ENCODE measurements at regions not wholly inside any gene's neighbourhood (a gene's known extent, or its start where the extent isn't known, plus 50 kb on each side); places are given as distances from the start of the nearest gene placed in this dataset.
"Not testable (repeated sequence)": the region's sequence is repeated elsewhere in the genome, so short reads cannot be mapped to it uniquely, and the experiment has no call there.

DNA sequence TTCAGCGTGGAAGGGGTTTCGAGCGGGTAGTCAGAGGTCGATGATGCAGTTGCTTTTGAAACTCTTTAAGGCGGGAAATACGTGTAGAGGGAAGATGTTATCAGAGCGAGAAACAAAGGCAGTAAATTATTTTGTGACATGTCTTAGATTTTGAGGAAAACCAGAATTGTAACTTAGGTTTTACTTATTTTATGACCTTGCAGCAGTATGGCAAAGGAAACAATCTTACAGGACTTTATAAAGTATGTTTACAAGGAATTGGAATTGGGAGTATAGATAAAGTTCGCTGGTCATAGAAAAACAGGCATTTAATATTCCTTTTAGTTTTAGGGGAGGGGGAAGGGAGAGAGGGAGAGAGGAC, 103.3 kb downstream of the FAM72B start:
- H3K4me3 ChIP-seq (ENCODE audit: low read depth in 2 of 2, low read length in 1 of 2); CTCF ChIA-PET; H3K9me3 ChIP-seq; H3K79me2 ChIP-seq (ENCODE audit: insufficient read depth); DNase-seq; POLR2A ChIA-PET; H3K9ac ChIP-seq; H3K9me2 ChIP-seq; H2AFZ ChIP-seq (ENCODE audit: low read depth); H3K27me3 ChIP-seq (ENCODE audit: insufficient read depth); H4K20me1 ChIP-seq (ENCODE audit: insufficient read depth); H3F3A ChIP-seq (replicated peaks; ENCODE audit: insufficient read depth); H3K27ac ChIP-seq (ENCODE audit: low read depth in 2 of 2, low read length in 1 of 2); H3K36me3 ChIP-seq (replicated peaks in 1 of 2; ENCODE audit: control insufficient read depth in 1 of 2, insufficient read depth in 2 of 2, low read length in 1 of 2); H3K4me1 ChIP-seq (ENCODE audit: control insufficient read depth in 1 of 2, insufficient read depth in 2 of 2, low read depth in 1 of 2, low read length in 1 of 2); H3K4me2 ChIP-seq: not testable (repeated sequence)
- WGBS (ENCODE audit: low lambda C conversion rate), result 8% methylated on average over 6 of the region's 8 CpGs

DNA sequence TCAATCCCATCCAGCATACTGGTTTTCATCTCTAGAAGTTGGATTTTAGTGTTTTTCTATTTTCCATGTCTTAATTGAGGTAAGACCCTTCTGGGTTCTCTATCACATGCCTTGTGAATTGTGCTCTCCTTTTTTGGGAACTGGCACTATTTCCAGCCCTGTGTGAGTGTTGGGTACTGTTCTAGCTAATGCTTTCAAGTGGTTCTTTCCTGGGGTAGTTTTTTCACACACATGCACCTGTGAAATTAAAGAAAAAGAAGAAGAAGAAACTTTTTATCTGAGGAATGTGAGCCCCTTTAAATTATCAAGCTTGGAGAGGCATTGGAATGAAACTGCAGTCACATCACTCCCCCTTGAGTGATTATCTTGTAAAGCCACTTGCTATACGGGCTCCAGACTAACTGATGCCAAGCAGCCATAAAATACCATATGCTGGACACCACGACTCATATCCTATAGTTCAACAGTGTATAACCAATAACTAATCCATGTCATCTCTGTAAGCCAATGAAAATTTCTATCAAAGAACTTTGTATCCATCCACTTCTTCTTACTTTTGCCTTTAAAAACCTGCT, 102.4 kb downstream of the FAM72B start:
- 0% methylated on average over 2 of the region's 2 CpGs for WGBS (ENCODE audit: low lambda C conversion rate)
- H3K9me3 ChIP-seq; H3K27me3 ChIP-seq (ENCODE audit: insufficient read depth); CTCF ChIA-PET; H3K4me3 ChIP-seq (ENCODE audit: low read depth in 2 of 2, low read length in 1 of 2); H2AFZ ChIP-seq (ENCODE audit: low read depth); H4K20me1 ChIP-seq (ENCODE audit: insufficient read depth); H3K27ac ChIP-seq (ENCODE audit: low read depth in 2 of 2, low read length in 1 of 2); H3K36me3 ChIP-seq (replicated peaks in 1 of 2; ENCODE audit: control insufficient read depth in 1 of 2, insufficient read depth in 2 of 2, low read length in 1 of 2); DNase-seq; H3K4me1 ChIP-seq (ENCODE audit: control insufficient read depth in 1 of 2, insufficient read depth in 2 of 2, low read depth in 1 of 2, low read length in 1 of 2); H3K4me2 ChIP-seq; H3F3A ChIP-seq (replicated peaks; ENCODE audit: insufficient read depth); H3K79me2 ChIP-seq (ENCODE audit: insufficient read depth); POLR2A ChIA-PET; H3K9ac ChIP-seq; H3K9me2 ChIP-seq: not testable (repeated sequence)

DNA sequence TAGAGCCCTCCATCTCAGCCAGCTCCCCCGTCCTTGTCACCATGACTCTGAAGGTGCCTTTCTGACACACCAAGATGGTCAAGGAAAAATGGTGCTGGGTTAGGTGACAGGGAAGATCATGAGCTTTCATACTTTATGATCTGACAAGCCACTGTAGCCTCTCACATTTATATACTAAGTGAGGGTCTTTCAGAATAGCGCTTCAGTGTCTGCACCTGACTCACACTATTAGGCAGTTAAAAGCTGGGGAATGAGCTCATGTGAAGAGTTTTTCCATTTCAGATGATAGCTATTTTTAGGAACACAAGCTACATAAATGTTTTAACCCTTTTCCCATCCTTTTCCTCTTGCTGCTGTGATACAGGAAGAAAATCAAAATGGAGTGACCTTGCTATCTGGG, 101.1 kb downstream of the FAM72B start:
- H3K4me1 ChIP-seq (ENCODE audit: control insufficient read depth in 1 of 2, insufficient read depth in 2 of 2, low read depth in 1 of 2, low read length in 1 of 2); H3K36me3 ChIP-seq (replicated peaks in 1 of 2; ENCODE audit: control insufficient read depth in 1 of 2, insufficient read depth in 2 of 2, low read length in 1 of 2); H4K20me1 ChIP-seq (ENCODE audit: insufficient read depth); H3F3A ChIP-seq (replicated peaks; ENCODE audit: insufficient read depth); DNase-seq; POLR2A ChIA-PET; H3K9ac ChIP-seq; CTCF ChIA-PET; H3K9me3 ChIP-seq; H3K79me2 ChIP-seq (ENCODE audit: insufficient read depth); H2AFZ ChIP-seq (ENCODE audit: low read depth); H3K9me2 ChIP-seq; H3K27ac ChIP-seq (ENCODE audit: low read depth in 2 of 2, low read length in 1 of 2); H3K4me3 ChIP-seq (ENCODE audit: low read depth in 2 of 2, low read length in 1 of 2); H3K4me2 ChIP-seq; H3K27me3 ChIP-seq (ENCODE audit: insufficient read depth): not testable (repeated sequence)
- WGBS (ENCODE audit: low lambda C conversion rate), result 13% methylated on average over 1 of the region's 2 CpGs

GRCh38 chr1:121086249-121086648, 97.9 kb downstream of the FAM72B start:
- H3K36me3 ChIP-seq (replicated peaks in 1 of 2; ENCODE audit: control insufficient read depth in 1 of 2, insufficient read depth in 2 of 2, low read length in 1 of 2); H3K4me1 ChIP-seq (ENCODE audit: control insufficient read depth in 1 of 2, insufficient read depth in 2 of 2, low read depth in 1 of 2, low read length in 1 of 2); H3K27ac ChIP-seq (ENCODE audit: low read depth in 2 of 2, low read length in 1 of 2); DNase-seq; H3F3A ChIP-seq (replicated peaks; ENCODE audit: insufficient read depth); H3K9me3 ChIP-seq; H3K4me2 ChIP-seq; H2AFZ ChIP-seq (ENCODE audit: low read depth); H3K27me3 ChIP-seq (ENCODE audit: insufficient read depth); POLR2A ChIA-PET; H4K20me1 ChIP-seq (ENCODE audit: insufficient read depth); H3K9ac ChIP-seq; H3K4me3 ChIP-seq (ENCODE audit: low read depth in 2 of 2, low read length in 1 of 2); H3K9me2 ChIP-seq; H3K79me2 ChIP-seq (ENCODE audit: insufficient read depth); CTCF ChIA-PET: not testable (repeated sequence)
- 0% methylated on average over 1 of the region's 3 CpGs for WGBS (ENCODE audit: low lambda C conversion rate)

GRCh38 chr1:121087221-121087620, 96.9 kb downstream of the FAM72B start:
- H3K9ac ChIP-seq; H3K27ac ChIP-seq (ENCODE audit: low read depth in 2 of 2, low read length in 1 of 2); H3K4me1 ChIP-seq (ENCODE audit: control insufficient read depth in 1 of 2, insufficient read depth in 2 of 2, low read depth in 1 of 2, low read length in 1 of 2); H3K79me2 ChIP-seq (ENCODE audit: insufficient read depth); H3K9me3 ChIP-seq; CTCF ChIA-PET; H3K4me3 ChIP-seq (ENCODE audit: low read depth in 2 of 2, low read length in 1 of 2); H2AFZ ChIP-seq (ENCODE audit: low read depth); POLR2A ChIA-PET; H3F3A ChIP-seq (replicated peaks; ENCODE audit: insufficient read depth); DNase-seq; H3K9me2 ChIP-seq; H4K20me1 ChIP-seq (ENCODE audit: insufficient read depth); H3K27me3 ChIP-seq (ENCODE audit: insufficient read depth); H3K36me3 ChIP-seq (replicated peaks in 1 of 2; ENCODE audit: control insufficient read depth in 1 of 2, insufficient read depth in 2 of 2, low read length in 1 of 2); H3K4me2 ChIP-seq: not testable (repeated sequence)

DNA sequence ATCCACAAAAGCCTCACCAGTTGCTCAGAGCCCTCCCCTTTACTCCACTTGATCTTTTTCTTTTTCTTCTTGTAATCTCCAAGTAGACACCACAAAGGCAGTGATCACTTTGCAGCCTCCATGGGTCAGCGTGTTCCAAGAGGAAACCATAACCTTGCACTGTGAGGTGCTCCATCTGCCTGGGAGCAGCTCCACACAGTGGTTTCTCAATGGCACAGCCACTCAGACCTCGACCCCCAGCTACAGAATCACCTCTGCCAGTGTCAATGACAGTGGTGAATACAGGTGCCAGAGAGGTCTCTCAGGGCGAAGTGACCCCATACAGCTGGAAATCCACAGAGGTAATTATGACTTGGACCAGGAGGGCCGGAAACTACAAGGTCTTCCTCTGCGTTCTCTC, 95.6 kb downstream of the FAM72B start:
- H3K79me2 ChIP-seq (ENCODE audit: insufficient read depth); H3K27ac ChIP-seq (ENCODE audit: low read depth in 2 of 2, low read length in 1 of 2); H3K4me2 ChIP-seq; CTCF ChIA-PET; H3F3A ChIP-seq (replicated peaks; ENCODE audit: insufficient read depth); H2AFZ ChIP-seq (ENCODE audit: low read depth); H3K27me3 ChIP-seq (ENCODE audit: insufficient read depth); H3K4me1 ChIP-seq (ENCODE audit: control insufficient read depth in 1 of 2, insufficient read depth in 2 of 2, low read depth in 1 of 2, low read length in 1 of 2); POLR2A ChIA-PET; H4K20me1 ChIP-seq (ENCODE audit: insufficient read depth); H3K9me2 ChIP-seq; H3K4me3 ChIP-seq (ENCODE audit: low read depth in 2 of 2, low read length in 1 of 2); DNase-seq; H3K9me3 ChIP-seq; H3K36me3 ChIP-seq (replicated peaks in 1 of 2; ENCODE audit: control insufficient read depth in 1 of 2, insufficient read depth in 2 of 2, low read length in 1 of 2); H3K9ac ChIP-seq: not testable (repeated sequence)
- WGBS (ENCODE audit: low lambda C conversion rate), result 40% methylated on average over 1 of the region's 5 CpGs

GRCh38 chr1:121092329-121092968, 91.7 kb downstream of the FAM72B start:
- H3K79me2 ChIP-seq (ENCODE audit: insufficient read depth); H3K9me2 ChIP-seq; H3K4me2 ChIP-seq; H3K27ac ChIP-seq (ENCODE audit: low read depth in 2 of 2, low read length in 1 of 2); H2AFZ ChIP-seq (ENCODE audit: low read depth); H3K36me3 ChIP-seq (replicated peaks in 1 of 2; ENCODE audit: control insufficient read depth in 1 of 2, insufficient read depth in 2 of 2, low read length in 1 of 2); H3K4me3 ChIP-seq (ENCODE audit: low read depth in 2 of 2, low read length in 1 of 2); H3K4me1 ChIP-seq (ENCODE audit: control insufficient read depth in 1 of 2, insufficient read depth in 2 of 2, low read depth in 1 of 2, low read length in 1 of 2); H3F3A ChIP-seq (replicated peaks; ENCODE audit: insufficient read depth); H3K9ac ChIP-seq; CTCF ChIA-PET; DNase-seq; H3K9me3 ChIP-seq; POLR2A ChIA-PET; H3K27me3 ChIP-seq (ENCODE audit: insufficient read depth); H4K20me1 ChIP-seq (ENCODE audit: insufficient read depth): not testable (repeated sequence)
- WGBS (ENCODE audit: low lambda C conversion rate), result no CpG with 5 or more reads among the region's 2 CpGs

All from SK-N-SH (cell line).